ENCODE measurements at regions not wholly inside any gene's neighbourhood (a gene's known extent, or its start where the extent isn't known, plus 50 kb on each side); places are given as distances from the start of the nearest gene placed in this dataset.

- Histone ChIP-seq H3K9ac (ENCODE audit: low read depth, low read length) (no peak overlapping the region), H3K27me3 (ENCODE audit: insufficient read depth, low read length) (no peaks in the 10 kb centered on the region), H3K9me3 (ENCODE audit: insufficient read depth, low read depth, low read length) (no peaks in the 10 kb centered on the region), H3K36me3 (ENCODE audit: insufficient read depth, low read length) (no peaks in the 10 kb centered on the region), H3K27ac (ENCODE audit: low read depth, low read length) (no peak overlapping the region), H3K4me1 (ENCODE audit: insufficient read depth, low read length) (no peaks in the 10 kb centered on the region), H3K4me3 (ENCODE audit: low read length) (no peak overlapping the region)
- 100% methylated on average over 1 of the region's 1 CpG for WGBS
These were observed 208.7 kb upstream of the SLC35G4 start for GRCh38 chr18:11400703-11401102.

- Histone ChIP-seq H3K9ac (ENCODE audit: low read depth, low read length) (no peak overlapping the region), H3K4me1 (ENCODE audit: insufficient read depth, low read length) (no peaks in the 10 kb centered on the region), H3K27me3 (ENCODE audit: insufficient read depth, low read length) (no peaks in the 10 kb centered on the region), H3K9me3 (ENCODE audit: insufficient read depth, low read depth, low read length) (no peaks in the 10 kb centered on the region), H3K4me3 (ENCODE audit: low read length) (no peak overlapping the region), H3K27ac (ENCODE audit: low read depth, low read length) (no peak overlapping the region), H3K36me3 (ENCODE audit: insufficient read depth, low read length) (no peaks in the 10 kb centered on the region)
- WGBS: 99% methylated on average over 3 of the region's 3 CpGs
These were observed 210.8 kb upstream of the SLC35G4 start for GRCh38 chr18:11398625-11399024.

GRCh38 chr18:11392980-11393885 is 216.2 kb upstream of the SLC35G4 start:
- H3K9ac ChIP-seq (ENCODE audit: low read depth, low read length): no peak overlapping the region
- peaks cover 18% of the 10 kb centered on the region; the same call in 1 of the 2 replicates for H3K4me1 ChIP-seq (ENCODE audit: insufficient read depth, low read length)
- no peak overlapping the region for H3K27ac ChIP-seq (ENCODE audit: low read depth, low read length)
- H3K9me3 ChIP-seq (ENCODE audit: insufficient read depth, low read depth, low read length): no peaks in the 10 kb centered on the region
- H3K4me3 ChIP-seq (ENCODE audit: low read length): no peak overlapping the region
- H3K36me3 ChIP-seq (ENCODE audit: insufficient read depth, low read length): no peaks in the 10 kb centered on the region
- no peaks in the 10 kb centered on the region for H3K27me3 ChIP-seq (ENCODE audit: insufficient read depth, low read length)
- WGBS: 88% methylated on average over 5 of the region's 9 CpGs

DNA sequence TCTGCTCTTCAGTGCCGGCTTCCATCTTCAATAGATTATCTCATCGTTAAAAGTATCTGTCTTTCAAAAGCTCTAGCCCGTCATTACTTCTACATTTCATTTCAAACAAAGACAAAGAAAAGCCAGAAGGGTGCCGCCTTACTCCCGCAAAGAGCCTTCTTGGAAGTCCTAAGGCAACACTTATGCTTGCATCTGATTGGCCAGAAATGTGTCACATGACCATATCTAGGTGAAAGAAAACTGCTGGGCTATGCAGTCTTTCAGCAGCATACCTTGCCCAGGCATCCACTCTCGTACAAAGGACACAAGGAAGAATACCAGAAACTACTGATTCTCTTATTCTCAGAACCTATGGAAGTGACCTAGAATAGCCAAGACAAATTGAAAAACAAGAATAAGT is 217.1 kb upstream of the SLC35G4 start:
- no peak overlapping the region; the same call in 1 of the 2 replicates for H3K9ac ChIP-seq (ENCODE audit: low read depth, low read length)
- no peak overlapping the region for H3K27ac ChIP-seq (ENCODE audit: low read depth, low read length)
- no peaks in the 10 kb centered on the region for H3K27me3 ChIP-seq (ENCODE audit: insufficient read depth, low read length)
- H3K4me1 ChIP-seq (ENCODE audit: insufficient read depth, low read length): peaks cover 18% of the 10 kb centered on the region; the same call in 1 of the 2 replicates
- H3K9me3 ChIP-seq (ENCODE audit: insufficient read depth, low read depth, low read length): no peaks in the 10 kb centered on the region
- no peak overlapping the region for H3K4me3 ChIP-seq (ENCODE audit: low read length)
- WGBS: 58% methylated on average over 6 of the region's 6 CpGs
- H3K36me3 ChIP-seq (ENCODE audit: insufficient read depth, low read length): no peaks in the 10 kb centered on the region

DNA sequence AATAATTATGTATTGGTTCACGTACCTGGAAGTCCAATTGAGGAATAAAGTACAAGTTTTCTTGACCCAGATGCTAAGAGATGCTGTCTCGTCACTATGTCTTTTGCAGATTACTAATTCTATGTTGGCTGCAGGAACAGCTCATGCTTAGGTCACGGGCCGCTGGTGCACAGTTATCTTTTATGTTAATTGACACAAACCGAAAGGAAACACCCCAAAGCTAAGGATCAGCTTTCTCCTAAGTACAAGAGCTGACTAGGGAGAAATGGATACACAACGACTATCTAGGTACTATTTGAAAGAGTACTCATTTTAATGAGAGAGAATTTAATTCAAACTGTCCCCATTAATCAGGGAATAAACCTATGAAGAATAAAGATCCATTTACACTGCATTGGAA is 217.7 kb upstream of the SLC35G4 start:
- 94% methylated on average over 5 of the region's 6 CpGs for WGBS
- Histone ChIP-seq H3K4me3 (ENCODE audit: low read length) (no peak overlapping the region), H3K9ac (ENCODE audit: low read depth, low read length) (no peak overlapping the region; the same call in 1 of the 2 replicates), H3K27me3 (ENCODE audit: insufficient read depth, low read length) (no peaks in the 10 kb centered on the region), H3K36me3 (ENCODE audit: insufficient read depth, low read length) (no peaks in the 10 kb centered on the region), H3K4me1 (ENCODE audit: insufficient read depth, low read length) (peaks cover 18% of the 10 kb centered on the region; the same call in 1 of the 2 replicates), H3K9me3 (ENCODE audit: insufficient read depth, low read depth, low read length) (no peaks in the 10 kb centered on the region), H3K27ac (ENCODE audit: low read depth, low read length) (no peak overlapping the region)

DNA sequence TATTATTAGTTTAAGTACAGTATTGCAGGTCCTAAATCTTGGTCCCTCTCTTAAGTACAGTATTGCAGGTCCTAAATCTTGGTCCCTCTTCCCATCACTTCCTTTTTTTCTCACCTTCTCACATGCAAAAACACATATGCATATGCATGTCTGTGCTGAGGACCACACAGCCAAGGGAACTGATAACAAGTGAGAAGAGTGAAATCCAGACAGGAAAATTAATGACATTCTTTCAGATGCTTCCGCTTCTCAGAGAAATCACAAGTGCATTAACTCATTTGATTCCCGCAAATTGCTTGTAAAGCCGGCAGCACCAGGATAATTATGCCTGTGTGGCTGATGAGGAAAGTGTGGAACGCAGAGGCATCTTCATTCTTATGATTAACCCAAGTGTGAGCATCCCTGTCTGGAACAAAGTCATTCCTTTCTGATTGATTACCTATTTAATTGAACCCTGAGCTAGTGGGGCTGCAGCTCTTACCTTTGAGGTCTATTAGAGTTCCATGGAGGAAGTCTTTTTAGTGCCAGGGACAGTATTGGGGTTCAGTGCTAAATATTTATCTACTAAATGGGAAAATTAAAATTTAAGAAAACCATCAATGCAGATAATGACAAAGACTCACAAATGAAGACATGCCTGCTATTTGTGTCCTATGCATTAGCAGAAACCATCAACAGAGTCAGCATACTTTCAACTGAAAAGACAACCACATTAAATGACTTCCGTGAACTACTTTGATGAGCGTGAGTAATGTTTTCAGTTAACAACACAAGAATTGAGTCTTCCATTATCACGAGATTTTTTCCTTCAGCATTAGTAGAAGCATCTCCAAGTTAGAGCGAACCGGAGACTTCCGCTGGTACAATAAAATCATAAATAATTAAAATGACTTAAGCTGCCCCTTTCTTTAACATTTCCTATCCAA is 220.4 kb upstream of the SLC35G4 start:
- Histone ChIP-seq H3K4me3 (ENCODE audit: low read length) (no peak overlapping the region), H3K9ac (ENCODE audit: low read depth, low read length) (no peak overlapping the region), H3K36me3 (ENCODE audit: insufficient read depth, low read length) (no peaks in the 10 kb centered on the region), H3K27me3 (ENCODE audit: insufficient read depth, low read length) (no peaks in the 10 kb centered on the region), H3K9me3 (ENCODE audit: insufficient read depth, low read depth, low read length) (no peaks in the 10 kb centered on the region), H3K4me1 (ENCODE audit: insufficient read depth, low read length) (peaks cover 18% of the 10 kb centered on the region; the same call in 1 of the 2 replicates), H3K27ac (ENCODE audit: low read depth, low read length) (no peak overlapping the region)
- 96% methylated on average over 10 of the region's 10 CpGs for WGBS

DNA sequence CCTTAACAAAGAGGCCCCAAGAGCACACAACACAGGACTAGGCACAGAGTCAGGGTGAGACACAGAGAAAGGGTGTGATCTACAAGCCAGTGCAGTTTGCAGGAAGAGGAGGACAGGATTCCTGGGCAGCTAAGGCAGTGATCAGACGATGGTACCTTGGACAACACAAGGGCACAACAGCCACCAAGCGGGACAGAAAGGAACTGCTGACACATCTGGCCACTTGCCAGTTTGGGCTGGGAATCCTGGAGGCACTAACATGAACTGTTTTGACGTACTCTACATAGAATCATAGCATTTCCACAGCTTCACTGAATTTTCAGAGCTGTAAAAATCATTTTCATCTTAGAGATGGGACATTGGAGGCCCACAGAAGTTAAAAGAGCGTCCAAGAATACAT is 221.5 kb upstream of the SLC35G4 start:
- Histone ChIP-seq H3K9ac (ENCODE audit: low read depth, low read length) (no peak overlapping the region), H3K4me3 (ENCODE audit: low read length) (no peak overlapping the region), H3K36me3 (ENCODE audit: insufficient read depth, low read length) (no peaks in the 10 kb centered on the region), H3K9me3 (ENCODE audit: insufficient read depth, low read depth, low read length) (no peaks in the 10 kb centered on the region), H3K27ac (ENCODE audit: low read depth, low read length) (no peak overlapping the region), H3K27me3 (ENCODE audit: insufficient read depth, low read length) (no peaks in the 10 kb centered on the region), H3K4me1 (ENCODE audit: insufficient read depth, low read length) (peaks cover 13% of the 10 kb centered on the region; the same call in 1 of the 2 replicates)
- WGBS: 86% methylated on average over 4 of the region's 4 CpGs

GRCh38 chr18:11383381-11383780 is 226.0 kb upstream of the SLC35G4 start:
- H3K27ac ChIP-seq (ENCODE audit: low read depth, low read length): no peak overlapping the region
- no peaks in the 10 kb centered on the region for H3K36me3 ChIP-seq (ENCODE audit: insufficient read depth, low read length)
- H3K9me3 ChIP-seq (ENCODE audit: insufficient read depth, low read depth, low read length): no peaks in the 10 kb centered on the region
- WGBS: 0% methylated on average over 1 of the region's 1 CpG
- no peak overlapping the region for H3K9ac ChIP-seq (ENCODE audit: low read depth, low read length)
- no peak overlapping the region for H3K4me3 ChIP-seq (ENCODE audit: low read length)
- no peaks in the 10 kb centered on the region for H3K4me1 ChIP-seq (ENCODE audit: insufficient read depth, low read length)
- H3K27me3 ChIP-seq (ENCODE audit: insufficient read depth, low read length): no peaks in the 10 kb centered on the region

DNA sequence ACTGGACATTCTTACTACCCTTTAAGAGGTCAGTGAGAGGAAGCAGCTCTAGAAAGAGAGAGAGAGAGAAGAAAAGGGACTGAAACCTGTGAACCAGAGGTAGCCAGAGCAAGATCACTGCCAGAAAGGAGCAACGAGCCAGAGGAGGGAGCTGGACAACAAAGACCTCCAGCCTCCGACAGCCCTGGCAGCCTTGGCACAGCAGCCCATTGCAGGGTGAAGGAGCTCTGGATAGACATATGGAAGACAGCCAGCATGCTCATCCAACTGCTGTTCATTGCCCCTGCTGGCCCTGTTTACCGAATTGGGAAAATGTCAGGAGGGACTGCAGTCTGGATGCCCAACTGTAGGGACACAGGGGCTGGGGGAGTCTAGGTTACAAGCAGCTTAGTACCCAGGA is 228.4 kb upstream of the SLC35G4 start:
- H3K36me3 ChIP-seq (ENCODE audit: insufficient read depth, low read length): no peaks in the 10 kb centered on the region
- no peak overlapping the region for H3K27ac ChIP-seq (ENCODE audit: low read depth, low read length)
- 98% methylated on average over 3 of the region's 3 CpGs for WGBS
- no peak overlapping the region for H3K4me3 ChIP-seq (ENCODE audit: low read length)
- H3K27me3 ChIP-seq (ENCODE audit: insufficient read depth, low read length): no peaks in the 10 kb centered on the region
- H3K9me3 ChIP-seq (ENCODE audit: insufficient read depth, low read depth, low read length): no peaks in the 10 kb centered on the region
- H3K9ac ChIP-seq (ENCODE audit: low read depth, low read length): no peak overlapping the region
- H3K4me1 ChIP-seq (ENCODE audit: insufficient read depth, low read length): no peaks in the 10 kb centered on the region

DNA sequence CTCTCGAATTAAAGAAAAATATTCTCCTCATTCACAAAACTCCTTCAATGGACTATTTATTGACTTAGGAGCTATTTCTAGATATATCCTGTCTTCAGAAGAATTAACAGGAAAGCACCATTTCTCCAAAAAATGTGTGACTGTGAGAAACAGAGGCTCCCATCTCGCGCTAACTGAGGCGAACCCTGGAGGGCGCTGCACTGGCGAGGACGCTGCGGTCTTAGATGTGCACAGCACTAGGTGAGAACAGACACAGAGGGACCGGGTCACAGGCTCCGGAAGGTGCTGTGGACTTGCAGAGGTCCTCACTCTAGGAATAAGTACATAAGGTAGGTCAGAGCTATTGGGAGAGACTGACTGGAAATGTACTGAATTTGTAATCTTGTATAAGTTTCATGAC is 229.7 kb upstream of the SLC35G4 start:
- Histone ChIP-seq H3K27ac (ENCODE audit: low read depth, low read length) (no peak overlapping the region), H3K27me3 (ENCODE audit: insufficient read depth, low read length) (no peaks in the 10 kb centered on the region), H3K9me3 (ENCODE audit: insufficient read depth, low read depth, low read length) (no peaks in the 10 kb centered on the region), H3K4me3 (ENCODE audit: low read length) (no peak overlapping the region), H3K9ac (ENCODE audit: low read depth, low read length) (no peak overlapping the region), H3K36me3 (ENCODE audit: insufficient read depth, low read length) (no peaks in the 10 kb centered on the region), H3K4me1 (ENCODE audit: insufficient read depth, low read length) (no peaks in the 10 kb centered on the region)
- 94% methylated on average over 10 of the region's 10 CpGs for WGBS

All from HUES64 (cell line).